ENCODE measurements at regions not wholly inside any gene's neighbourhood (a gene's known extent, or its start where the extent isn't known, plus 50 kb on each side); places are given as distances from the start of the nearest gene placed in this dataset.
"Not testable (repeated sequence)": the region's sequence is repeated elsewhere in the genome, so short reads cannot be mapped to it uniquely, and the experiment has no call there.

- FAIRE-seq: peak; percentile 80
Measured at GRCh38 chr6:78598966-78599365, 268.4 kb upstream of the IRAK1BP1 start.

- no peak for FAIRE-seq
Measured at GRCh38 chr6:78599526-78599925, 267.8 kb upstream of the IRAK1BP1 start.

- FAIRE-seq: peak; percentile 84
Measured at GRCh38 chr6:78605909-78606446, 261.4 kb upstream of the IRAK1BP1 start.

GRCh38 chr6:78607189-78607588 lies 260.2 kb upstream of the IRAK1BP1 start:
- no peak for FAIRE-seq

GRCh38 chr6:78611102-78611620 lies 256.2 kb upstream of the IRAK1BP1 start:
- FAIRE-seq: no peak

- no peak for FAIRE-seq
Measured at GRCh38 chr6:78611886-78612480, 255.4 kb upstream of the IRAK1BP1 start.

GRCh38 chr6:78614961-78615360 lies 252.4 kb upstream of the IRAK1BP1 start:
- FAIRE-seq: no peak

GRCh38 chr6:78615430-78615904 lies 251.9 kb upstream of the IRAK1BP1 start:
- no peak for FAIRE-seq

GRCh38 chr6:78618970-78619369 lies 248.4 kb upstream of the IRAK1BP1 start:
- FAIRE-seq: no peak

- no peak for FAIRE-seq
Measured at GRCh38 chr6:78623554-78623953, 243.8 kb upstream of the IRAK1BP1 start.

GRCh38 chr6:78629154-78629721 lies 238.1 kb upstream of the IRAK1BP1 start:
- no peak for FAIRE-seq

GRCh38 chr6:78629836-78630235 lies 237.5 kb upstream of the IRAK1BP1 start:
- FAIRE-seq: no peak

GRCh38 chr6:78631976-78632375 lies 235.4 kb upstream of the IRAK1BP1 start:
- no peak for FAIRE-seq

- FAIRE-seq: no peak
Measured at GRCh38 chr6:78639111-78640110, 227.9 kb upstream of the IRAK1BP1 start.

GRCh38 chr6:78643976-78644375 lies 223.4 kb upstream of the IRAK1BP1 start:
- not testable (repeated sequence) for FAIRE-seq

- not testable (repeated sequence) for FAIRE-seq
Measured at GRCh38 chr6:78646542-78647415, 220.6 kb upstream of the IRAK1BP1 start.

- FAIRE-seq: not testable (repeated sequence)
Measured at GRCh38 chr6:78665819-78666218, 201.5 kb upstream of the IRAK1BP1 start.

GRCh38 chr6:78666764-78667163 lies 200.6 kb upstream of the IRAK1BP1 start:
- FAIRE-seq: no peak

- FAIRE-seq: no peak
Measured at GRCh38 chr6:78670156-78670555, 197.2 kb upstream of the IRAK1BP1 start.

- no peak for FAIRE-seq
Measured at GRCh38 chr6:78670802-78671201, 196.5 kb upstream of the IRAK1BP1 start.

GRCh38 chr6:78676069-78677007 lies 191.0 kb upstream of the IRAK1BP1 start:
- not testable (repeated sequence) for FAIRE-seq
